Activated CD4-positive, alpha-beta T cell treated with anti-CD3 and anti-CD28 coated beads, Interleukin-2, amount 10 ng/mL, durations not matched to agents 7 days and 5 days (primary cell): ENCODE measurements at regions not wholly inside any gene's neighbourhood (a gene's known extent, or its start where the extent isn't known, plus 50 kb on each side); places are given as distances from the start of the nearest gene placed in this dataset.

Experiments
- CTCF ChIA-PET: fragments of 350-600 bp; sonication (Branson Sonifier 250); formaldehyde crosslinking; loops from one replicate; lab custom pipeline; 2021; ENCODE audit warnings: antibody characterized with exemption; lab: Charles Lee
- POLR2A ChIA-PET: fragments of 350-600 bp; sonication (Branson Sonifier 250); formaldehyde crosslinking; loops from one replicate; lab custom pipeline; 2021; ENCODE audit warnings: antibody characterized with exemption; lab: Charles Lee
- DNase-seq: peaks from one replicate; pipeline ENCODE4 v3.0.0-alpha.2; 2020
- H3K27ac Mint-ChIP-seq: one replicate; pipeline ENCODE4 v1.8.0; 2021; ENCODE audit warnings: mild to moderate bottlenecking, moderate library complexity, mixed read lengths
- H3K27me3 Mint-ChIP-seq: one replicate; pipeline ENCODE4 v1.8.0; 2021; ENCODE audit warnings: mixed read lengths
- H3K36me3 Mint-ChIP-seq: one replicate; pipeline ENCODE4 v1.8.0; 2021; ENCODE audit warnings: low read depth, mixed read lengths
- H3K4me1 Mint-ChIP-seq: one replicate; pipeline ENCODE4 v1.8.0; 2021; ENCODE audit warnings: mixed read lengths
- H3K4me3 Mint-ChIP-seq: one replicate; pipeline ENCODE4 v1.8.0; 2021; ENCODE audit warnings: mild to moderate bottlenecking, moderate library complexity, mixed read lengths
- H3K9me3 Mint-ChIP-seq: one replicate; pipeline ENCODE4 v1.8.0; 2021; ENCODE audit warnings: mixed read lengths

GRCh38 chr12:127268706-127269425 lies 998.1 kb upstream of the TMEM132C start:
- no peaks in the 10 kb centered on the region for H3K4me1 Mint-ChIP-seq
- no peak overlapping the region for H3K4me3 Mint-ChIP-seq
- CTCF ChIA-PET, result interaction anchor here (1.1 kb wide), 1 partner anchor 11 kb away, joined by 3 read pairs; no protein-coding TSS in a partner anchor
- H3K27me3 Mint-ChIP-seq, result no peaks in the 10 kb centered on the region
- H3K27ac Mint-ChIP-seq, result no peak overlapping the region
- POLR2A ChIA-PET, result no interaction called here
- H3K9me3 Mint-ChIP-seq, result no peaks in the 10 kb centered on the region
- no peak for DNase-seq
- no peaks in the 10 kb centered on the region for H3K36me3 Mint-ChIP-seq

DNA sequence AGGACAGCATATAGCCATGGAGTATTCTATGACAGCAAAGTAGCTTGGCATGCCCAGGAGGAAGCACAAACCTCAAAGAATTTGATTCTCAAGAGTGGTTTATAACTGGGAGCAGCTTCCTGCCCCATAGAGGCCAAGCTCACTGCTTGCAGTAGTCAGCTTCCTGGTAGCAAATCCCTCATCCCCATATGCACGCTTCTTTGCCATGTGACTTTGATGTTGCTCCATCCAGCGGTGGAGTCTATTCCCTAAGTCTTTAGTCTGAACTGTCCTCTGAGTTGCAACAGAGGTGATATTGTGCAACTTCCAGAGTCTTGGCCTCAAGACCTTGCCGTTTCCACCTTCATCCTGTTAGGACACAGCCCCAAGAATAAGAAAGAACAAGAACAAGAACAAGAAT lies 996.8 kb upstream of the TMEM132C start:
- H3K27me3 Mint-ChIP-seq, result no peaks in the 10 kb centered on the region
- H3K27ac Mint-ChIP-seq, result no peak overlapping the region
- POLR2A ChIA-PET, result no interaction called here
- H3K36me3 Mint-ChIP-seq, result no peaks in the 10 kb centered on the region
- no peaks in the 10 kb centered on the region for H3K9me3 Mint-ChIP-seq
- H3K4me1 Mint-ChIP-seq, result no peaks in the 10 kb centered on the region
- no peak overlapping the region for H3K4me3 Mint-ChIP-seq
- CTCF ChIA-PET, result no interaction called here
- DNase-seq, result no peak

GRCh38 chr12:127271776-127272175 lies 995.2 kb upstream of the TMEM132C start:
- ChIA-PET POLR2A (no interaction called here), CTCF (no interaction called here)
- no peak overlapping the region for H3K27ac Mint-ChIP-seq
- no peaks in the 10 kb centered on the region for H3K9me3 Mint-ChIP-seq
- H3K36me3 Mint-ChIP-seq, result no peaks in the 10 kb centered on the region
- H3K27me3 Mint-ChIP-seq, result no peaks in the 10 kb centered on the region
- DNase-seq, result no peak
- H3K4me3 Mint-ChIP-seq, result no peak overlapping the region
- H3K4me1 Mint-ChIP-seq, result no peaks in the 10 kb centered on the region

DNA sequence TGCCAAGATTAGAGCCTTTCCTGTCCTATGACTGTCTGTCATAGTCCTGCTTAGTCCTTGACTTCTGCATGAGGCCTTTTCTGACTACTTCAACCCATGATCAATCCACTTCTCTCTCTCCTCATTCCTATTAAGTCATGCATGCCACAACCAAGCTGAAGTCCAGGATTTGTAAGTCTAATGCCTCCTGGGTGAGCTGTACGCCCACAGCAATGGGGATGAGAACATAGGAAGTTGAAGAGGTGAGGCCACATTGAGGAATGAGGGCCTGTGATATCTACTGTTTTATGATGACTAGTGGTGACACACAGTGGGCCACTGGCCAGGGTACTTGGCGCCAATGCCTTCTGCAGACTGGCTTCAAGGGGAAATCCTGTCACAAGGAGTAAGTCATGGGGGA lies 994.1 kb upstream of the TMEM132C start:
- no peaks in the 10 kb centered on the region for H3K36me3 Mint-ChIP-seq
- H3K9me3 Mint-ChIP-seq, result no peaks in the 10 kb centered on the region
- no peaks in the 10 kb centered on the region for H3K4me1 Mint-ChIP-seq
- no peak for DNase-seq
- POLR2A ChIA-PET, result no interaction called here
- CTCF ChIA-PET, result no interaction called here
- H3K27me3 Mint-ChIP-seq, result no peaks in the 10 kb centered on the region
- no peak overlapping the region for H3K27ac Mint-ChIP-seq
- H3K4me3 Mint-ChIP-seq, result no peak overlapping the region

- Mint-ChIP-seq H3K9me3 (no peaks in the 10 kb centered on the region), H3K27ac (no peak overlapping the region), H3K36me3 (no peaks in the 10 kb centered on the region), H3K4me3 (no peak overlapping the region), H3K27me3 (no peaks in the 10 kb centered on the region), H3K4me1 (no peaks in the 10 kb centered on the region)
- ChIA-PET CTCF (no interaction called here), POLR2A (no interaction called here)
- DNase-seq, result no peak
Observed at GRCh38 chr12:127273626-127274025, 993.3 kb upstream of the TMEM132C start.

GRCh38 chr12:127275416-127275815 lies 991.6 kb upstream of the TMEM132C start:
- Mint-ChIP-seq H3K27me3 (no peaks in the 10 kb centered on the region), H3K36me3 (no peaks in the 10 kb centered on the region), H3K4me3 (no peak overlapping the region), H3K9me3 (no peaks in the 10 kb centered on the region), H3K27ac (no peak overlapping the region), H3K4me1 (no peaks in the 10 kb centered on the region)
- POLR2A ChIA-PET, result no interaction called here
- no peak for DNase-seq
- CTCF ChIA-PET, result no interaction called here

GRCh38 chr12:127277882-127278281 lies 989.1 kb upstream of the TMEM132C start:
- Mint-ChIP-seq H3K9me3 (no peaks in the 10 kb centered on the region), H3K4me1 (no peaks in the 10 kb centered on the region), H3K4me3 (no peak overlapping the region), H3K27ac (no peak overlapping the region), H3K36me3 (no peaks in the 10 kb centered on the region), H3K27me3 (no peaks in the 10 kb centered on the region)
- no peak for DNase-seq
- ChIA-PET POLR2A (no interaction called here), CTCF (no interaction called here)

- DNase-seq, result no peak
- no peaks in the 10 kb centered on the region for H3K27me3 Mint-ChIP-seq
- no peaks in the 10 kb centered on the region for H3K4me1 Mint-ChIP-seq
- no peaks in the 10 kb centered on the region for H3K9me3 Mint-ChIP-seq
- no peak overlapping the region for H3K27ac Mint-ChIP-seq
- H3K4me3 Mint-ChIP-seq, result no peak overlapping the region
- ChIA-PET POLR2A (no interaction called here), CTCF (no interaction called here)
- no peaks in the 10 kb centered on the region for H3K36me3 Mint-ChIP-seq
Observed at GRCh38 chr12:127278351-127278750, 988.6 kb upstream of the TMEM132C start.

DNA sequence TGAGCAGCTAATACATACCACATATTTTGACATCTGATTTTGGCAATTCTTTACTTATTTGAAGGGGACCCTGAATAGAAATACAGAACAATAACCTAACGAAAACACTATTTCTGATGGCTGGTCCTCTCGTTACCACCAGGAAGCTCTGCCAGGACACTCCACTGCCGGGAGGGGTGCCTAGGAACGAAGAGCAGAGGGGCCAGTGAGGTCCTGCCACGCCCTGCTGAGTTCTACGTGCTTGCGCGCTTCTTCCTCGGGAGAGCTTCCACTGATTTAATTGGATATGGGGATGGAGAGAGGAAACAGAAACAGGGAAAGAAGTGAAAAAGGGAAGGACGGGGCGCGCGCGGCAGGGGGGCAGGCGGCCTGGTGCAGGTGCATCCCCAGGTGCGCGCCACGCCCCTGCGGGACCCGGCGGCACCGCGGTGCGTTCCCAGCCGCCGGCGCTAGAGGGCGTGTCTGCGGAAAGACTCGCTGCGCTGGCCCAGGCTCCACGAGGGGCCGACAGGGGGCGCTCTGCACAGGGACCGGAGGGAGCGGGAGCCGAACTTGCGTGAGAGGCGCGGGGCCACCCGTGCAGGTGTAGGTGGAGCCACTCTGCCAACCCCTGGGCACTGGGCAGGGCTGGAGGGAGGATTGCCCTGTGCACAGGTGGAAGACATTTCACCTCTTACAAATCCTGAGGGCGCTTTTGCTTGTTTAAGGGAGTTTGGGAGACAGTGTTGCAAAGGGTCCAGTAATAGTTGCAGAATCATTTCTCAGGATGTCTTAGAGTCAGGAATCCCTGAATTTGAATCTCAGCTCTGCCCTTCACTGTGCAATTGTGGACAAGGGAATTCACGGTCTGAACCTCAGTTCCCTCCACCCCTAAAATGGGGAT lies 986.3 kb upstream of the TMEM132C start:
- no peaks in the 10 kb centered on the region for H3K9me3 Mint-ChIP-seq
- H3K4me3 Mint-ChIP-seq, result no peak overlapping the region
- no peaks in the 10 kb centered on the region for H3K36me3 Mint-ChIP-seq
- no peak overlapping the region for H3K27ac Mint-ChIP-seq
- no peaks in the 10 kb centered on the region for H3K27me3 Mint-ChIP-seq
- H3K4me1 Mint-ChIP-seq, result peaks cover 8% of the 10 kb centered on the region
- POLR2A ChIA-PET, result no interaction called here
- CTCF ChIA-PET, result interaction anchor here (0.9 to 1.0 kb wide), 3 partner anchors 11 to 36 kb away, joined by 3 read pairs; no protein-coding TSS in a partner anchor
- DNase-seq, result peak; percentile 72

DNA sequence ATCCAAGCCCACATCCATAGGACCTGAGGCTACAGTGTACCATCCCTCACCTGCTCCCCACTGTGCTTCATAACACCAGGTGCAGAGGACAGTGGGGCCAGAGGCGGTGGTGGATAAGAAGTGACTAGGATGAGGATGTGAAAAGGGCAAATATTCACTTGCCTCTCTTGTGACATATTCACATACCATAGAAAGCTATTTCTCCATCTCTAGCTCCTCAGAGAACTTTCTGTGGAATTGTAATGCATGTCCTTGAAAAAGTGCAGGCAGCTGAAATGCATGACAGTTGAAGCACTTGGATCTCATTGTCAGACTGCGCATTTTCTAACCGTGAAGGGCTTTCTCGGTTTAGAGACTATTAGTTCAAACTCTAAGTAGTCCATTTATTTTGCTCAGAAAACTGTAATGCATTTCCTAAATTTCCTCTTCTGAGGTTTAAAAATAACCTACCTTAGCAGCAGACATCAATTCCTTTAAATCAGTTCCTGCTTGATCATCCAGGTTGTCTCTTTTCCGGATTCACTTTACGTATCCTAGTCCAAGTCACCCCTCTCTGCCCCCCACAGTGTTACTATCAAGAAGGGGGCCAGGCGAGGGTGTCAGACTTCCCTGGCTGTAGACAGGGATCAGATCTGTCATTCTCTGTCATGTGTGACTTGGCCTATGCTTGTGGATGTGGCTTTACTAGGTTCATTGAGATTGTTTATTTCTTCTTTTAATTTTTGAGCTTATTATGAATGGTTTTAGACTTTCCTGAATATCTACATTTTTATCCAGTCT lies 984.0 kb upstream of the TMEM132C start:
- no peak for DNase-seq
- POLR2A ChIA-PET, result no interaction called here
- Mint-ChIP-seq H3K27me3 (no peaks in the 10 kb centered on the region), H3K4me3 (no peak overlapping the region), H3K9me3 (no peaks in the 10 kb centered on the region), H3K27ac (no peak overlapping the region), H3K36me3 (no peaks in the 10 kb centered on the region), H3K4me1 (peaks cover 8% of the 10 kb centered on the region)
- CTCF ChIA-PET, result no interaction called here

DNA sequence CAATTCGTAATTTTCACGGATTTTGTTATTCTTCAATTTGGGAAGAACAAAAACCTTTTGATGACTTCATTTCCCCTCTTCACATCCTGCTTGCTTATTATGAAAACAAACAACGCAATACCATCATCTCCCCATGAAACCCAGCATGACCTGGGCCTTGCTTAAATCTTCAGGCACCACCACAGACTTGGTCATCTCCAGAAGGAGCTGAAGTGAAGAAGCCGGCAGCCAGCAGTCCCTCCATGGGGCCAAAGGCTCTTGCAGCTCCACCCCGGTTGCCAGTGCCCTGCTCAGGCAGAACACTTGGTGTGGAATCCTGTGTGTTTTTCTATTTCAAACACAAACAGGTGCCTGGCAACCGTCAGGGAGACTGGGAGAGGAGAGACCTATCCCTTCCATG lies 982.9 kb upstream of the TMEM132C start:
- Mint-ChIP-seq H3K4me3 (no peak overlapping the region), H3K27ac (no peak overlapping the region), H3K9me3 (no peaks in the 10 kb centered on the region), H3K4me1 (peaks cover 8% of the 10 kb centered on the region), H3K27me3 (no peaks in the 10 kb centered on the region), H3K36me3 (no peaks in the 10 kb centered on the region)
- ChIA-PET POLR2A (no interaction called here), CTCF (no interaction called here)
- no peak for DNase-seq

GRCh38 chr12:127284870-127285431 lies 982.0 kb upstream of the TMEM132C start:
- Mint-ChIP-seq H3K4me3 (no peak overlapping the region), H3K9me3 (no peaks in the 10 kb centered on the region), H3K27ac (peak overlapping the region; percentile 25), H3K27me3 (no peaks in the 10 kb centered on the region), H3K4me1 (peaks cover 8% of the 10 kb centered on the region), H3K36me3 (no peaks in the 10 kb centered on the region)
- POLR2A ChIA-PET, result no interaction called here
- CTCF ChIA-PET, result no interaction called here
- no peak for DNase-seq

GRCh38 chr12:127286281-127286680 lies 980.7 kb upstream of the TMEM132C start:
- H3K4me3 Mint-ChIP-seq, result no peak overlapping the region
- no peaks in the 10 kb centered on the region for H3K9me3 Mint-ChIP-seq
- DNase-seq, result no peak
- no peak overlapping the region for H3K27ac Mint-ChIP-seq
- no peaks in the 10 kb centered on the region for H3K27me3 Mint-ChIP-seq
- ChIA-PET POLR2A (no interaction called here), CTCF (no interaction called here)
- no peaks in the 10 kb centered on the region for H3K36me3 Mint-ChIP-seq
- peaks cover 8% of the 10 kb centered on the region for H3K4me1 Mint-ChIP-seq
